ENCODE measurements at regions not wholly inside any gene's neighbourhood (a gene's known extent, or its start where the extent isn't known, plus 50 kb on each side); places are given as distances from the start of the nearest gene placed in this dataset.

DNA sequence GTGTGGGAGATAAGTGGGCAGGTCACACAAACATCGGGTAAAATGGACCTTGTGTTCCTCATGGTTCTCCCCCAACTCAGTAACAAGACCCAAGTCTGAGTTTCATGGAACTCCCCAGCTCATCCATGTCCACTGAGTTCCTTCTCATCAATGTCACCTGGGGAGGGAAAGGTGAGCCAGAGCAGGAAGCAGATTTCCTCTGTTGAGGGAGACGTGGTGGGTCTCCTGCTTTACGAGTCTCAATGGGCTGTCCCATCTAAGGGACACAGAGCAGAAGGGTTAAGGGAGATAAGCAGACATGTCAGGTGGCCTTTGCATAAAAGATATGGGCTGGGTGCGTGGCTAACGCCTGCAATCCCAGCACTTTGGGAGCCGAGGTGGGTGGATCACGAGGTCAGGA lies 56.5 kb upstream of the SORCS3 start:
- H3K9me3 ChIP-seq, result no peaks in the 10 kb centered on the region
- no peak for DNase-seq (ENCODE audit: low spot score)
- intact Hi-C loops (cut with DNase I), result loop anchor here (5.0 to 10.0 kb wide), 3 partner anchors 92 to 343 kb away; no protein-coding TSS in a partner anchor
- 86% methylated on average over 7 of the region's 7 CpGs for WGBS
- H3K27me3 ChIP-seq (replicated peaks; ENCODE audit: insufficient read depth), result peaks cover 2% of the 10 kb centered on the region
- H3K27ac ChIP-seq, result no peak overlapping the region
- H3K4me1 ChIP-seq (replicated peaks), result no peaks in the 10 kb centered on the region
- no peaks in the 10 kb centered on the region for H3K36me3 ChIP-seq
- TF ChIP-seq, protein P1, sequence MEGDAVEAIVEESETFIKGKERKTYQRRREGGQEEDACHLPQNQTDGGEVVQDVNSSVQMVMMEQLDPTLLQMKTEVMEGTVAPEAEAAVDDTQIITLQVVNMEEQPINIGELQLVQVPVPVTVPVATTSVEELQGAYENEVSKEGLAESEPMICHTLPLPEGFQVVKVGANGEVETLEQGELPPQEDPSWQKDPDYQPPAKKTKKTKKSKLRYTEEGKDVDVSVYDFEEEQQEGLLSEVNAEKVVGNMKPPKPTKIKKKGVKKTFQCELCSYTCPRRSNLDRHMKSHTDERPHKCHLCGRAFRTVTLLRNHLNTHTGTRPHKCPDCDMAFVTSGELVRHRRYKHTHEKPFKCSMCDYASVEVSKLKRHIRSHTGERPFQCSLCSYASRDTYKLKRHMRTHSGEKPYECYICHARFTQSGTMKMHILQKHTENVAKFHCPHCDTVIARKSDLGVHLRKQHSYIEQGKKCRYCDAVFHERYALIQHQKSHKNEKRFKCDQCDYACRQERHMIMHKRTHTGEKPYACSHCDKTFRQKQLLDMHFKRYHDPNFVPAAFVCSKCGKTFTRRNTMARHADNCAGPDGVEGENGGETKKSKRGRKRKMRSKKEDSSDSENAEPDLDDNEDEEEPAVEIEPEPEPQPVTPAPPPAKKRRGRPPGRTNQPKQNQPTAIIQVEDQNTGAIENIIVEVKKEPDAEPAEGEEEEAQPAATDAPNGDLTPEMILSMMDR (IDR thresholded peaks at IDR 0.05), result no peak
- no peak for TF ChIP-seq POLR2A (IDR thresholded peaks at IDR 0.05)
- no peak for TF ChIP-seq POLR2AphosphoS5 (IDR thresholded peaks at IDR 0.05)
- no peak overlapping the region for H3K4me3 ChIP-seq

DNA sequence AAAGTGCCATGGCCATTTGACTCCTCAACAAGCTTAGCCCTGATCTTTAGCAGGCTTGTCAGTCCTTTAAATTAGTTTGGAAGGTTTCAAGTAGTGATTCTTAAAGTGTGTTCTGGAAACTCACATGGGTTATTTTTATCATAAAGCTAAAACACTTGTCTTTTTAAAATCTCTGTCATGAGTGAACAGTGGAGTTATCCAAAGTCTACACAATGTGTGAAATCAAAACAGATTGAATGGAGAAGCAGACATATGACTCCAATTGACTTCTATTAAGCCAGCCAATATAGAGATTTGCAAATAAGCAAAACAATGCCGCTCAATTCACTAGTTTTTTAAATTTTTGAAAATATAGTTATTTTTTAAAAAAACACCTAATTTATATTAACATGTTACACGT lies 53.3 kb upstream of the SORCS3 start:
- H3K27ac ChIP-seq, result no peak overlapping the region
- H3K36me3 ChIP-seq, result no peaks in the 10 kb centered on the region
- no peak overlapping the region for H3K4me3 ChIP-seq
- intact Hi-C loops (cut with DNase I), result loop anchor here (10.0 kb wide), 1 partner anchor 173 kb away; no protein-coding TSS in a partner anchor
- DNase-seq (ENCODE audit: low spot score), result no peak
- TF ChIP-seq, protein P1 (IDR thresholded peaks at IDR 0.05), result no peak
- TF ChIP-seq POLR2A (IDR thresholded peaks at IDR 0.05) (no peak), POLR2AphosphoS5 (IDR thresholded peaks at IDR 0.05) (no peak)
- no peaks in the 10 kb centered on the region for H3K4me1 ChIP-seq (replicated peaks)
- H3K27me3 ChIP-seq (replicated peaks; ENCODE audit: insufficient read depth), result peaks cover 2% of the 10 kb centered on the region
- WGBS, result 83% methylated on average over 2 of the region's 2 CpGs
- no peaks in the 10 kb centered on the region for H3K9me3 ChIP-seq

DNA sequence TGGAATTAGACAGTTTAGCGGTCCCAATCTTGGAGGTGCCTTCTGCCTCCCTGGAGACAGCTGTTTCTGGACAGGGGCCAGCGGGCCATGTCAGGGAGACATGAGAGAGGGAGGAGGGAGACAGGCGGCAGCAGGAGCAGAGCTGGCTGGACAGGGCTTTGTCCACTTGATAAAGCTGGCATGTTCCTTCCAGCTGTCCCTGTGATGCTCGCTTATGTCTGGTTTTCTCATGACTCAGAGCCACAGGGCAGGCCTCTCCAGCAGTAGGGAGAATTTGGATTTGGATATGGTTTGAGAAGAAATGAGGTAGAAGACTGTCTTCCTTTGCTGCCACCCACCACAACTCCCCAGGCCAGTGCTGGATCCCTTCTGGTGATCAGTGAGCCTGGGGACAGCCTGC lies 51.7 kb upstream of the SORCS3 start:
- Histone ChIP-seq H3K36me3 (no peaks in the 10 kb centered on the region), H3K27ac (no peak overlapping the region), H3K27me3 (replicated peaks; ENCODE audit: insufficient read depth) (peaks cover 2% of the 10 kb centered on the region), H3K4me1 (replicated peaks) (no peaks in the 10 kb centered on the region), H3K4me3 (no peak overlapping the region), H3K9me3 (no peaks in the 10 kb centered on the region)
- intact Hi-C loops (cut with DNase I), result loop anchor here (10.0 kb wide), 1 partner anchor 175 kb away; no protein-coding TSS in a partner anchor
- TF ChIP-seq, protein P1 (IDR thresholded peaks at IDR 0.05), result no peak
- TF ChIP-seq POLR2AphosphoS5 (IDR thresholded peaks at IDR 0.05), result no peak
- no peak for TF ChIP-seq POLR2A (IDR thresholded peaks at IDR 0.05)
- 45% methylated on average over 4 of the region's 4 CpGs for WGBS
- DNase-seq (ENCODE audit: low spot score), result no peak

DNA sequence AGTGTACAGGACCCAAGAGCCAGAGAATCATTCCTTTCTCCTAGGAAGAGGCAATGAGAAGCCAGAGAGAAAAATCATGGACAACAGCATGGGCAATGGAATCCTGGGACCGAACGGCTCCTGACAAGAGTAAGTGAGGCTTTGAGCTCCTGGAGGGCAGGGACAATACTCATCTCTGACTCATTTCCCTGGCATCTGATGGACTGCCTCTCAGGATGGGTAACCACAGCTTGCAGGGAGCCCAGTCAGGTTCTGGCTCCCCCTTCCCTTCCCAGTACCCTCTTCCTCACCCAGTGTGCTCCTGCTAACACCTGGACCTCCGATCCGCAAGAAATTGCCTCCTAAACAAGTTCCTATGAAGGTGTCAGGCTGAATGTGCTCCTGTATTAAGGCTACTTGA lies 51.2 kb upstream of the SORCS3 start:
- Histone ChIP-seq H3K4me1 (replicated peaks) (no peaks in the 10 kb centered on the region), H3K9me3 (no peaks in the 10 kb centered on the region), H3K4me3 (no peak overlapping the region), H3K36me3 (no peaks in the 10 kb centered on the region), H3K27me3 (replicated peaks; ENCODE audit: insufficient read depth) (peaks cover 2% of the 10 kb centered on the region), H3K27ac (no peak overlapping the region)
- intact Hi-C loops (cut with DNase I), result loop anchor here (10.0 kb wide), 1 partner anchor 175 kb away; no protein-coding TSS in a partner anchor
- WGBS, result 77% methylated on average over 4 of the region's 4 CpGs
- no peak for TF ChIP-seq POLR2A (IDR thresholded peaks at IDR 0.05)
- TF ChIP-seq POLR2AphosphoS5 (IDR thresholded peaks at IDR 0.05), result no peak
- TF ChIP-seq, protein P1 (IDR thresholded peaks at IDR 0.05), result no peak
- DNase-seq (ENCODE audit: low spot score), result no peak

Data from prostate gland (tissue), 2 donors.